ENCODE measurements at regions not wholly inside any gene's neighbourhood (a gene's known extent, or its start where the extent isn't known, plus 50 kb on each side); places are given as distances from the start of the nearest gene placed in this dataset.

GRCh38 chr1:10909697-10910680 lies 102.5 kb upstream of the TARDBP start:
- no peaks in the 10 kb centered on the region for H4K20me1 ChIP-seq (ENCODE audit: insufficient read depth, low read length)
- H3K27ac ChIP-seq (ENCODE audit: low read depth, low read length), result no peak overlapping the region
- no peak overlapping the region for H3K4me3 ChIP-seq (ENCODE audit: insufficient read depth, low read depth, low read length)
- DNase-seq (ENCODE audit: low read depth) (no peak), FAIRE-seq (no peak)
- Mint-ChIP-seq H3K4me1 (ENCODE audit: low read depth, unreplicated experiment) (peaks cover 3% of the 10 kb centered on the region), H3K27me3 (ENCODE audit: low read depth, unreplicated experiment) (peaks cover 43% of the 10 kb centered on the region), H3K9me3 (ENCODE audit: unreplicated experiment) (peaks cover 4% of the 10 kb centered on the region), H3K36me3 (ENCODE audit: low read depth, unreplicated experiment) (no peaks in the 10 kb centered on the region), H3K27ac (ENCODE audit: unreplicated experiment) (no peak overlapping the region), H3K4me3 (ENCODE audit: unreplicated experiment) (no peak overlapping the region)
- no peaks in the 10 kb centered on the region for H3K36me3 ChIP-seq (ENCODE audit: insufficient read depth, low read length)
- no peaks in the 10 kb centered on the region for H3K4me1 ChIP-seq (ENCODE audit: insufficient read depth, low read length)
- no peak overlapping the region for H3K4me2 ChIP-seq (ENCODE audit: low read length)
- H3K9ac ChIP-seq (ENCODE audit: low read length), result no peak overlapping the region
- H3K79me2 ChIP-seq (ENCODE audit: insufficient read depth, low read length), result no peaks in the 10 kb centered on the region
- TF ChIP-seq EZH2 (IDR thresholded peaks at IDR 0.05; ENCODE audit: insufficient read depth, low read length), result no peak
- peak; percentile 4 for TF ChIP-seq CTCF (IDR thresholded peaks at IDR 0.05; ENCODE audit: insufficient read depth, low read depth, low read length)
- peaks cover 2% of the 10 kb centered on the region for H3K27me3 ChIP-seq (ENCODE audit: insufficient read depth, low read length)
- H2AFZ ChIP-seq (ENCODE audit: low read depth, low read length), result no peak overlapping the region
- H3K9me3 ChIP-seq (ENCODE audit: insufficient read depth, low read depth, low read length), result no peaks in the 10 kb centered on the region

- no peak overlapping the region for H2AFZ ChIP-seq (ENCODE audit: low read depth, low read length)
- H3K4me2 ChIP-seq (ENCODE audit: low read length), result no peak overlapping the region
- FAIRE-seq (no peak), DNase-seq (ENCODE audit: low read depth) (no peak)
- H3K9ac ChIP-seq (ENCODE audit: low read length), result no peak overlapping the region
- Mint-ChIP-seq H3K4me3 (ENCODE audit: unreplicated experiment) (no peak overlapping the region), H3K9me3 (ENCODE audit: unreplicated experiment) (peaks cover 4% of the 10 kb centered on the region), H3K27me3 (ENCODE audit: low read depth, unreplicated experiment) (peaks cover 40% of the 10 kb centered on the region), H3K27ac (ENCODE audit: unreplicated experiment) (no peak overlapping the region), H3K36me3 (ENCODE audit: low read depth, unreplicated experiment) (no peaks in the 10 kb centered on the region), H3K4me1 (ENCODE audit: low read depth, unreplicated experiment) (peaks cover 3% of the 10 kb centered on the region)
- peaks cover 2% of the 10 kb centered on the region for H3K27me3 ChIP-seq (ENCODE audit: insufficient read depth, low read length)
- H3K4me1 ChIP-seq (ENCODE audit: insufficient read depth, low read length), result no peaks in the 10 kb centered on the region
- no peaks in the 10 kb centered on the region for H4K20me1 ChIP-seq (ENCODE audit: insufficient read depth, low read length)
- H3K27ac ChIP-seq (ENCODE audit: low read depth, low read length), result no peak overlapping the region
- H3K9me3 ChIP-seq (ENCODE audit: insufficient read depth, low read depth, low read length), result no peaks in the 10 kb centered on the region
- H3K4me3 ChIP-seq (ENCODE audit: insufficient read depth, low read depth, low read length), result no peak overlapping the region
- H3K36me3 ChIP-seq (ENCODE audit: insufficient read depth, low read length), result no peaks in the 10 kb centered on the region
- TF ChIP-seq EZH2 (IDR thresholded peaks at IDR 0.05; ENCODE audit: insufficient read depth, low read length) (no peak), CTCF (IDR thresholded peaks at IDR 0.05; ENCODE audit: insufficient read depth, low read depth, low read length) (no peak)
- no peaks in the 10 kb centered on the region for H3K79me2 ChIP-seq (ENCODE audit: insufficient read depth, low read length)
These were observed 101.6 kb upstream of the TARDBP start for GRCh38 chr1:10910681-10911489.
